AG09309 (cell line): ENCODE measurements at regions not wholly inside any gene's neighbourhood (a gene's known extent, or its start where the extent isn't known, plus 50 kb on each side); places are given as distances from the start of the nearest gene placed in this dataset.
A peak's percentile ranks its signal among the peaks of the same experiment; 100 is the strongest.

Experiments
- DNase-seq: peaks from one replicate; pipeline ENCODE4 v3.0.0-alpha.2; 2010; ENCODE audit warnings: low read depth
- H3K4me3 ChIP-seq: 2 replicates; pipeline ENCODE4 v1.5.1; 2011; ENCODE audit warnings: mild to moderate bottlenecking, low read depth, low read length, moderate library complexity; ENCODE audit not compliant: control insufficient read depth
- CTCF ChIP-seq: IDR thresholded peaks from 2 replicates; pipeline ENCODE4 v1.5.1; 2011; ENCODE audit warnings: mild to moderate bottlenecking, low read depth, low read length, inconsistent platforms; ENCODE audit not compliant: insufficient read depth, control insufficient read depth; ENCODE audit errors: missing control alignments

GRCh38 chr5:158174918-158175851 lies 316.2 kb upstream of the CLINT1 start:
- peak; percentile 88 for TF ChIP-seq CTCF
- no peak overlapping the region for H3K4me3 ChIP-seq
- DNase-seq, result peak; percentile 32

- DNase-seq, result no peak
- no peak overlapping the region for H3K4me3 ChIP-seq
- TF ChIP-seq CTCF, result no peak
Measured at GRCh38 chr5:158174026-158174425, 315.1 kb upstream of the CLINT1 start.

GRCh38 chr5:158172005-158172404 lies 313.1 kb upstream of the CLINT1 start:
- no peak overlapping the region for H3K4me3 ChIP-seq
- no peak for TF ChIP-seq CTCF
- no peak for DNase-seq

- TF ChIP-seq CTCF, result no peak
- no peak overlapping the region for H3K4me3 ChIP-seq
- DNase-seq, result no peak
Measured at GRCh38 chr5:158170534-158170933, 311.6 kb upstream of the CLINT1 start.

- DNase-seq, result no peak
- no peak for TF ChIP-seq CTCF
- H3K4me3 ChIP-seq, result no peak overlapping the region
Measured at GRCh38 chr5:158170060-158170459, 311.1 kb upstream of the CLINT1 start.

- H3K4me3 ChIP-seq, result no peak overlapping the region
- DNase-seq, result no peak
- TF ChIP-seq CTCF, result no peak
Measured at GRCh38 chr5:158166424-158166823, 307.5 kb upstream of the CLINT1 start.
